Stimulated activated CD8-positive, alpha-beta memory T cell treated with anti-CD3 and anti-CD28 coated beads, Interleukin-4, amount 100 ng/mL, for 24 hours (primary cell): ENCODE measurements at regions not wholly inside any gene's neighbourhood (a gene's known extent, or its start where the extent isn't known, plus 50 kb on each side); places are given as distances from the start of the nearest gene placed in this dataset.

Experiments
- DNase-seq: peaks from one replicate; pipeline ENCODE4 v3.0.0-alpha.2; 2020; ENCODE audit warnings: low read depth

DNA sequence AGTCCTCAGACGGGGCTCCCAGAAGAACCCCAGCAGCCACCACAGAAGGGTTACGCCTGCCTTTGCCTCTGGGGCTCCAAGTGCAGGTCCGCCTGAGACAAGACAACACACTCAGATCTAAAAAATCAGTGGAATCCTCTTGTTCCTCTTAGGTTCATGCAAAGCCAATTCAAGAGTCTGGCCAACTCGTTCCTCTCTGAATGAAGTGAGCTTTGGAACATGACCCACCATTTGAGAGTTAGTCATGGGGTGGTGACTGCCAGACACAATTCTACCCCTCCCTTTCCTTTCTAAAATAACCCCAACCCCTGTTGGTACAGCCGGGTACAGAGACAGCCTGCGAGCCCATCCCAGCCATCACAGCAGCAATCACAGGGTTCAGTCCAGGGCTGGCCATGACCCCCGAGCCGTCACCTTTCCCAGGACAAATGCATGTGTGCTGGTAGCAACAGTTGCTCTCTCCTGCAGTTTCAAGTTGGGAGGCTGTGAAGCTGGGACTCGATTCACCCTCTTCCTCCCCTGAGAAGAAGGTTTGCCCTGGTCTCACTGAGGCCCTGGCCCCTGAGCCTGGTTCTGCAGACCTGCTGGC lies 183.1 kb upstream of the SH3BP4 start:
- DNase-seq = no peak

DNA sequence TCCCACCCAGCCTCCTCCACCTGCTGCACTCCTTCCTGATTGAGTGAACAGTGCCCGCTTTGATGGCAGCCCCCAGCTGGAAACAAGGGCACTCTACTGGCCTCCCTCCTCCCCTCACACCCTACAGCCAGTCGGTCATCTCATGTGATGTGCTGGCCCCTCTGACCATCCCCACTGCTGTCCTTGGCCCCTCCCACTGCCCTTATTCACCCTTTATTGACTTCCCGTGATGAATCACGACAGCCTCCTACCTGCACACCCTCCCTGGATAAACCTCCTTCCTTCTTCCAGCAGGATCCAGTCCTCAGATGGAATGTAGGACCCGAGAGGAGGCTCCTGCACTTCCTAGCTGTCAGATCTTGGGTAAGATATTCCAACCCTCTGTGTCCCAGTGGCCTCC lies 186.5 kb upstream of the SH3BP4 start:
- no peak for DNase-seq

DNA sequence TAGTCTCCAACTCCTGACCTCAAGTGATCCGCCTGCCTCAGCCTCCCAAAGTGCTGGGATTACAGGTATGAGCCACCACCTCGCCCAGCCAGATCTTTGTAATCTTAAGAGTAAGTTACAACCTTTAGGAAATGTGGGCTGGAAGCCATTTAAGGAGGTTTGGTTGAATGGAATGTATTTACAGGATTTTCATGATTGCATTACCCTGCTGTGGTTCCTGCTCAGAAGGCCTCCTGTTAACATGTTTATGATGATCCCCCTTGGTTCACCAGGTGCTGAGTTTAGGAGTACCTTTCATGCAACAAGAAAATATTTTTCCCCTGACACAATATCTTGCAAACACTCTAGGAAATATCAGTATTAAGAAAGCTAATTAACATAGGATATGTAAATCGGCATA lies 187.4 kb upstream of the SH3BP4 start:
- no peak for DNase-seq

DNA sequence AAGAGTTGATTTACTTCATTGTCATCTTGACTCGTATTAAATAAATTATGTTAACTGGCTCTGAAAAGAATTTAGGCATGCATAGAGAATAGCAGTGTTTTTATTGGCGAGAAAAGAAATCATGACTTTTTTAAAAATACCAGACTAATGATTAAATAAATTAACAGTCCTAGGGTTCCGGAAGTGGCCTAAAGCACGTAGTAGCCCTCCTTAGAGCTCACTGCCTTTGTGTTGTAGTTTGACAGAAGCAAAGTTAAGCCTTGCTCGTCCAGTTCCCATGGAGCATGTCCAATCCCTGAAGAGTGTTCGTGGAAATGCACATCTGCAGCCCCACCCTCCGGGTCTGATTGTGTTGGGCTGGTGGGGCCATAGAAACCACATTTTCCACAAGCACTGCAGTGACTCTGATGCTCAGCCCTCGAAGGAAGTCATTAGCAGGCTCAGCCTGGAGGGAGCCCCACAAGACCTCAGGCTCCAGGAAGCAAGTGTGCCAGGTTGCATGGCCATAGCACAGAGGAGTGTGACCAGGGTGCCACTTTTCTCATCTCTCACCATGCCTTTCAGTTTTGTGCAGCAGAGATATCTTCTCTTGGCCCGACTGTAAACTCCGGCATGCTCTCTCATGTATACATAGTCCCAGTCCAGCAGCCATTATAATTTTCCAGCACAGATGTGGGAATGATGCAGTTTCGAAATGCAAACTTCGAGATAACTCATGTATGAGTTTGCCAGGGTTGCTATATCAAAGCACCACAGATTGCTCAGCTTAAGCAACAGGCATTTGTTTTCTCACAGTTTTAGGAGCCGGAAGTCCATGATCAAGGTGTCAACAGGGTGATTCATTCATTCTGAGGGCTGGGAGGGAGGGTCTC lies 188.6 kb upstream of the SH3BP4 start:
- DNase-seq = no peak

DNA sequence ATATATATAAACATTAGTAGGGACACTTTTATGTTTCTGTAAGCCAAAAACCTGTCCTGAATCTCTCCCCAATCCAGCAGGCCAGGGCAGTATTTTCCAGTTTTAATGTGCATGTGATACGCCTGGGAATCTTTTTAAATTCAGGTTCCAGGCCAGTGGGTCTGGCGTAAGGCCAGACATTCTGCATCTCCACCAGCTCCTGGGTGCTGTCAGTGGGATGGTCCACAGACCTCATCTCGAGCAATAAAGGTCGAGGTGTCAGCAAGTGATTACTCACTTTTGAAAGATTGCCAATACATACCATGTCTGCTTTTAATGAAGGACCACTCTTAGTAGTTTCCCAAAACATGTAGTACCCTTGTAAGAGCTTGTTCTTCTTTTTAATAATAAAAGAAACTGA lies 189.9 kb upstream of the SH3BP4 start:
- DNase-seq = no peak

GRCh38 chr2:234754126-234754525 lies 197.7 kb upstream of the SH3BP4 start:
- no peak for DNase-seq

DNA sequence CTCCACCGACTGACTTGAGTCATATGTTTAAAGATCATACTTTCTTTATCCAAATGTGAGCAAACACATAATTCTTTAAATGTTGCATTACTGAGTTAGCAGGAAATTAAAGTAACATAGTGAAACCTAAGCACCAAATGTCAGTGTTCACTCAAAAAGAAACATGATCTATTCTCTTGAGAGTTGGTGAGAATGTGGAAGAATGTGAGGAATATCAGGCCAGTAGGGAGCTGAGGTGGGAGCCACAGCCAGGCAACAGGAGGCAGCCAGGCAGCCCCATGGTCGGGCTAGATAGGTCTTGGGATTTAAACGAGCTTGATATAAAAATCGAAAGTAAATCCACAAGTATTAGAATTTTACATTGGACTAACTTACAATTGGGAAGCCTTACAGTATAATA lies 198.1 kb upstream of the SH3BP4 start:
- DNase-seq = no peak

- DNase-seq = no peak
These were observed 198.9 kb upstream of the SH3BP4 start for GRCh38 chr2:234752966-234753365.

DNA sequence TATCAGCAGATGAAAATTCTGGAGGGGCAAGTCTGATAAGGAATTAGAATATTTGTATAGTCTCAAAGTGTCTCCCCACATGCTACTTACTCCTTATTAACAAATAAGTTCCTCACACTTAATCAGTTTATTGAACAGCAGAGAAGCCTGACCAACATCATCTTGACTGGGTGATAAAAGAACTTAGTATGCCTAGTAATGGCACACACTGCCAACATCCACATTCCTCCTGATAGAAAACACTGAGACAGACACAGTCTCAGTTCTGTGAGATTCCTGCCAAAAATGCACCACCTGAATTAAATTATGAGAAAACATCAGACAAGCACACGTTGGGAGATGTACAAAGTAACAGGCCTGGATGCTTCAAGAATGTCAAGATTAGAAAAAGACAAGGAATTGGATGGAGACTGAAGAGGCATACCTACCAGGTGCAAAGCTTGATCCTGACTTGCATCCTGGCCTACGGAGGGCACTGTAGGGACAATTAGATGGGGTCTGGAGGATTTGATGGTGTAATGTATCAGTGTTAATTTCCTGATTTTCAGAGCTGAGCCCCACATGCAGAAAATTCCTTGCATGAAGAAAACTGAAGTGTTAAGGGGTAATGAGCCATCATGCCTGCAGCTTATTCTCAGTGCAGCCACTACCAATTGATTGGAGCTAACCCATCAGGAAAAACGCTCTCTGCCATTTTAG lies 200.4 kb upstream of the SH3BP4 start:
- DNase-seq = no peak

DNA sequence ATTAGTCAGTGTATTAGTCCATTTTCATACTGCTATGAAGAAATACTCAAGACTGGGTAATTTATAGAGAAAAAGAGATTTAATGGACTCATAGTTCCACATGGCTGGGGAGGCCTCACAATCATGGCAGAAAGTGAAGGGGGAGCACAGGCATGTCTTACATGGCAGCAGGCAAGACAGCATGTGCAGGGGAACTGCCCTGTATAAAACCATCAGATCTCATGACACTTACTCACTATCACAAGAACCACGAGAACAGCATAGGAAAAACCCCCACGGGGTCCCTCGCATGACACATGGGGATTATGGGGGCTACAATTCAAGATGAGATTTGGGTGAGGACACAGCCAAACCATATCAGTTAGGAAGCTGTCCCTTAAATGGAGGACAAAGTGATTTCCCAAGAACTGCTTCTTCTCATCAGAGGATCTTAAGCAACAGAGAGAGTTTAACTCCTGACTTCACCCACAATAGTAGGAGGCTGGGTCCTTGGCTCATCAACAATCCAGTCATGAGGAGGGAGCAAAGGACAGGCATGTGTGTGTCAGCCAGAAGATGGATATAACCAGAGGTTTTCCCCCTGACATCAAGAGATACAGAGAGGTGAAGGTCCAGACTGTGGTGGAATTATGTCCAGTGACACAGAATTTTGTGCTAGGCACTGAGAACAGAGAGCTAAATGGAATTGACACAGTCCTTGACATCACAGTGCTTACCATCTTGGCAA lies 203.8 kb upstream of the SH3BP4 start:
- DNase-seq = no peak

- no peak for DNase-seq
These were observed 204.8 kb upstream of the SH3BP4 start for GRCh38 chr2:234747032-234747431.

DNA sequence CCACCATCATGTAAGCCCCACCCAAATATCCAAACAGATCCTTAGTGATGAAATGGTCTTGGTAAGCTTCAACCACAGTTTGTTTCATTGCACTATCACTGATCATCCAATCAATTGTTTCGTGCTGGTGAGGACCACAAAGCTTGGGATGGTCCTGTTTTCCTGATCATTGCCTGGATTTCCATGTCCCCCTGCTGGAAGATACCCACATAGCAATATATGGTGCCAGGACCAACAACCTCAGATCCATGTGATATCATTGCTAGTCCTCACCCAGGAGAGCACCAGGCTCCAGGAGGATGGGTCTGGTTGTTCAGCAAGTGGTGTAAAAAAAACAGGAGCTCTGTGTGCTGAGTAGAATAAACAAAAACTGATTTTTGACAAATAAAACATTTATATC lies 206.5 kb upstream of the SH3BP4 start:
- DNase-seq = no peak

- no peak for DNase-seq
These were observed 209.8 kb upstream of the SH3BP4 start for GRCh38 chr2:234741976-234742375.

DNA sequence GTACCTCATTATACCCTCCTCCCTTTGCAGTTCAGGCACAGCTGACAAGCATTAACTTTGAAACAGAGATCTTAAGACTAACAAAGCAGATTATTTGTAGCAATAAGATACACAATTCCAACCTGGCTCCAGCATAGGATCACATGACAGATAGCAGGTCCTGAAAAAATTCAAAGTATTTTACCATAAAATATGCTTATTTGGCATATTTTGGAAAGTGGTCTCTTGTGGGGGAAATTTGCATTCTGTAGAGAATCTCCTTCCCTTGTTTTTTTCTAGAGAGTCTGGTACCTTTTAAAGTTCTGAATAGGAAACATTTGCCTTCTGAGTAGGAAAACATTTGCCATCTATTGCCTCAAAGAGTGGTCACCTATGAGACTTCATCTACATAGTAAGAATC lies 212.8 kb upstream of the SH3BP4 start:
- DNase-seq = no peak

DNA sequence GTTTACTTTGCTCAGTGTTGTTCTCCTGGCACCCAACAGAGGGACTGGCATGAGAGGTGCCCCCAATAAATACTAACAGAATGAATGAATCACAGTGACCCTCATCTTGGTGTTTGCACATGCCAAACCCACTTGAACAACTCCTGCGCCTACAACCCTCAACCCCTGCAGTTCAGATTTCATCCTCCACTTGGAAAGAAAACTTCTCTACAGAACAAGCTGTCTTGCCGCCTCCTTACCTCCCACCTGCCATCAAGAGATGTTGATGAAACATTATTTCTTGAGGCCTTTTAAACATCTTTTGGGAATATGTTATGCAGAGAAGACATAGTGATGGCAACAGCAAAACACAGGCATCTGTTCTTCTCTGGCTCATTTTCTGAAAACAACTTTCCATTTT lies 216.0 kb upstream of the SH3BP4 start:
- no peak for DNase-seq

DNA sequence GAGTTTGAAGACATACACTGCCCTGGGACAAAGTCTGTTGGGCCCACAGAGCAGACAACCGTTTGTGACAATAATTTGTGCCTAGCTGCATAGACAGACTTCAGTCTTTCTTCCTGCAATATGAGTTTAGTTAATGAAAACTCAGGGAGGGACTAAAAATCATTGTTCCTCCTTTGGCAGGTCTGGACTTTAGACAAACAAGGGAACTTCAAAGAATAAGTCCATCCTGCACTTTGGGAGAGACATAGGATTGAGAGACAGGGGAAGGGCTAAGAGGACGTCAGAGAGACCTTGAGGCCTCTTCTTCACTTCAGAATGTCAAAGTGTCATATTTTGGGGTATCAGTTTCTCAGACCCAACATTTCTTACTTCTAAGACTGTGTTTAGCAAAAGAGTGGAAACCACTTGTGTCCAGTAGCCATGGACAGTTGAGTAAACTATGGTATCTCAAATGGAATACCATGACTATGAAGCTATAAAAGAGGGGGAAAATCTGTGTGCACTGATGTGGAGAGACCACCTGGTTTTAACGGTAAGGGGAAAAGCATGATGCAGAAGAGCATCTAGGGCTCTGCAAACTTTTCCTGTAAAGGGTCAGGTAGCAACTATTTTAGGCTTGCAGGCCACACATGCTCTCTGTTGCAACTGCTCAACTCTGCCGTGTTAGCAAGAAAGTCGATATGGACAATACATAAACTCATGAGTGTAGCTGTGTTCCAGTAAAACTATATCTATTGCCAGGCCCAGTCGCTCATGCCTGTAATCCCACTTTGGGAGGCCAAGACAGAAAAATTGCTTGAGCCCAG lies 217.8 kb upstream of the SH3BP4 start:
- DNase-seq = no peak

DNA sequence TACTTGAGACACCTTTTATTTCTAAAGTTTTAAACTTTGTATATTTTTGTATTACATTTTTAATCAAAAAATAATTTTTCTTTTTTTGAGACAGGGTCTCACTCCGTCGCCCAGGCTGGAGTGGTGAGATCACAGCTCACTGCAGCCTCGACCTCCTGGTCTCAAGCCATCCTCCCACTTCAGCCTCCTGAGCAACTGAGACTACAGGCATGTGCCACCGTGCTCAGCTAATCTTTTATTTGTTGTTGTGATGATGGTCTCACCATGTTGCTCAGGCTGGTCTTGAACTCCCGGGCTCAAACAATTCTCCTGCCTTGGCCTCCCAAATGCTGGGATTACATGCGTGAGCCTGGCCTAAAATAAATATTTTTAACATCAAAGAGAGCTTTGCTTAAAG lies 218.7 kb upstream of the SH3BP4 start:
- no peak for DNase-seq

- DNase-seq = no peak
These were observed 219.3 kb upstream of the SH3BP4 start for GRCh38 chr2:234732404-234733092.

- DNase-seq = no peak
These were observed 220.6 kb upstream of the SH3BP4 start for GRCh38 chr2:234731236-234731635.

DNA sequence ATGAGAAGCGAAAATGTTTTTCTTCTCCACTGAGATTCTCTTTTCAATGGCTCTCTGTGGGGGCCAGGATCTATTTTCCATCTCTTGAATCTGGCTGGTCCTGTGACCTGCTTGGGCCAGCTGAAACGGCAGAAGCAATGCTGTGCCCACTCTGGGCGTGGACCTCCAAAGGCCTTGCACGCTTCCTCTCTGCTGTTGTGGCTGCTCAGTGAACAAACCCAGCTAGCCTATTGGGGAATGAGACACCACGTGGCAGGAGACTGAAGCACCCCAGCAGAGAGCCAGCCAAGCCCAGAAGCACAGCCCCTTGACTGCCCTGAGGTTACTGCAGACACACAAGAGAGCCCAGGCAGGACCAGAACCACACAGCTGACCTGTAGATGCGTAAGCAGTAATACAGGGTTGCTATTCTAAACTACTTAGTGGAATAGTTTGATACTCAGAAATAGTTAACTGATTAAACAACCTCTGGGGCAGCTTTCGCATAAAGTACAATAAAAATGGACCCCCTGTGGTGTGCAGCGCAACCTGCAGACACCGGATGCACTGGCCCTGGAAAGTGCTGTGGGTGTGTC lies 221.7 kb upstream of the SH3BP4 start:
- DNase-seq = no peak
